ENCODE measurements at regions not wholly inside any gene's neighbourhood (a gene's known extent, or its start where the extent isn't known, plus 50 kb on each side); places are given as distances from the start of the nearest gene placed in this dataset.
"Not testable (repeated sequence)": the region's sequence is repeated elsewhere in the genome, so short reads cannot be mapped to it uniquely, and the experiment has no call there.

- Mint-ChIP-seq H3K9me3 (peaks cover 18% of the 10 kb centered on the region), H3K36me3 (ENCODE audit: low read depth) (no peaks in the 10 kb centered on the region), H3K4me3 (no peak overlapping the region), H3K27ac (no peak overlapping the region), H3K27me3 (peaks cover 12% of the 10 kb centered on the region), H3K4me1 (no peaks in the 10 kb centered on the region)
- ATAC-seq (replicated peaks), result no peak
Observed at GRCh38 chr6:12348530-12349511, 58.7 kb downstream of the EDN1 start.

GRCh38 chr6:12350644-12351170, 60.5 kb downstream of the EDN1 start:
- Mint-ChIP-seq H3K9me3 (peaks cover 18% of the 10 kb centered on the region), H3K27me3 (peaks cover 15% of the 10 kb centered on the region), H3K27ac (no peak overlapping the region), H3K4me1 (no peaks in the 10 kb centered on the region), H3K4me3 (no peak overlapping the region), H3K36me3 (ENCODE audit: low read depth) (no peaks in the 10 kb centered on the region)
- ATAC-seq (replicated peaks), result no peak

GRCh38 chr6:12351672-12352071, 61.5 kb downstream of the EDN1 start:
- Mint-ChIP-seq H3K27me3 (peaks cover 15% of the 10 kb centered on the region), H3K4me1 (no peaks in the 10 kb centered on the region), H3K4me3 (no peak overlapping the region), H3K9me3 (peaks cover 18% of the 10 kb centered on the region), H3K36me3 (ENCODE audit: low read depth) (no peaks in the 10 kb centered on the region), H3K27ac (no peak overlapping the region)
- no peak for ATAC-seq (replicated peaks)

GRCh38 chr6:12353731-12354130, 63.6 kb downstream of the EDN1 start:
- ATAC-seq (replicated peaks), result no peak
- no peak overlapping the region for H3K27ac Mint-ChIP-seq
- no peak overlapping the region for H3K4me3 Mint-ChIP-seq
- H3K4me1 Mint-ChIP-seq, result no peaks in the 10 kb centered on the region
- peaks cover 18% of the 10 kb centered on the region for H3K9me3 Mint-ChIP-seq
- H3K27me3 Mint-ChIP-seq, result peaks cover 15% of the 10 kb centered on the region
- H3K36me3 Mint-ChIP-seq (ENCODE audit: low read depth), result no peaks in the 10 kb centered on the region

GRCh38 chr6:12354499-12354898, 64.3 kb downstream of the EDN1 start:
- Mint-ChIP-seq H3K9me3 (peaks cover 17% of the 10 kb centered on the region), H3K27me3 (peaks cover 11% of the 10 kb centered on the region), H3K4me3 (no peak overlapping the region), H3K27ac (no peak overlapping the region), H3K36me3 (ENCODE audit: low read depth) (no peaks in the 10 kb centered on the region), H3K4me1 (no peaks in the 10 kb centered on the region)
- no peak for ATAC-seq (replicated peaks)

GRCh38 chr6:12355354-12355753, 65.2 kb downstream of the EDN1 start:
- Mint-ChIP-seq H3K27ac (no peak overlapping the region), H3K36me3 (ENCODE audit: low read depth) (no peaks in the 10 kb centered on the region), H3K4me3 (no peak overlapping the region), H3K27me3 (peaks cover 6% of the 10 kb centered on the region), H3K4me1 (no peaks in the 10 kb centered on the region), H3K9me3 (peaks cover 14% of the 10 kb centered on the region)
- ATAC-seq (replicated peaks), result no peak

GRCh38 chr6:12356431-12356830, 66.3 kb downstream of the EDN1 start:
- Mint-ChIP-seq H3K4me1 (no peaks in the 10 kb centered on the region), H3K27ac (no peak overlapping the region), H3K4me3 (no peak overlapping the region), H3K9me3 (peaks cover 9% of the 10 kb centered on the region), H3K27me3 (peaks cover 3% of the 10 kb centered on the region), H3K36me3 (ENCODE audit: low read depth) (no peaks in the 10 kb centered on the region)
- ATAC-seq (replicated peaks), result no peak

GRCh38 chr6:12356983-12357972, 67.1 kb downstream of the EDN1 start:
- no peak overlapping the region for H3K27ac Mint-ChIP-seq
- ATAC-seq (replicated peaks), result no peak
- peaks cover 3% of the 10 kb centered on the region for H3K9me3 Mint-ChIP-seq

GRCh38 chr6:12359036-12359435, 68.9 kb downstream of the EDN1 start:
- ATAC-seq (replicated peaks), result no peak
- Mint-ChIP-seq H3K36me3 (ENCODE audit: low read depth) (no peaks in the 10 kb centered on the region), H3K4me1 (no peaks in the 10 kb centered on the region), H3K27me3 (peaks cover 3% of the 10 kb centered on the region), H3K4me3 (no peak overlapping the region), H3K9me3 (no peaks in the 10 kb centered on the region), H3K27ac (no peak overlapping the region)

More at GRCh38 chr6:12356983-12357972, 67.1 kb downstream of the EDN1 start:
- H3K27me3 Mint-ChIP-seq, result peaks cover 3% of the 10 kb centered on the region
- no peaks in the 10 kb centered on the region for H3K36me3 Mint-ChIP-seq (ENCODE audit: low read depth)
- no peak overlapping the region for H3K4me3 Mint-ChIP-seq
- no peaks in the 10 kb centered on the region for H3K4me1 Mint-ChIP-seq

GRCh38 chr6:12361042-12361765, 71.0 kb downstream of the EDN1 start:
- H3K36me3 Mint-ChIP-seq (ENCODE audit: low read depth), result no peaks in the 10 kb centered on the region
- no peak for ATAC-seq (replicated peaks)
- no peak overlapping the region for H3K4me3 Mint-ChIP-seq
- H3K27ac Mint-ChIP-seq, result no peak overlapping the region
- no peaks in the 10 kb centered on the region for H3K4me1 Mint-ChIP-seq
- no peaks in the 10 kb centered on the region for H3K9me3 Mint-ChIP-seq
- H3K27me3 Mint-ChIP-seq, result no peaks in the 10 kb centered on the region

- not testable (repeated sequence) for H3K27me3 Mint-ChIP-seq; H3K27ac Mint-ChIP-seq; H3K9me3 Mint-ChIP-seq; H3K36me3 Mint-ChIP-seq (ENCODE audit: low read depth); H3K4me1 Mint-ChIP-seq; ATAC-seq (replicated peaks); H3K4me3 Mint-ChIP-seq
Observed at GRCh38 chr6:12363277-12363650, 73.1 kb downstream of the EDN1 start.

GRCh38 chr6:12363651-12364381, 73.7 kb downstream of the EDN1 start:
- peaks cover 13% of the 10 kb centered on the region for H3K27me3 Mint-ChIP-seq
- H3K4me3 Mint-ChIP-seq, result no peak overlapping the region
- no peaks in the 10 kb centered on the region for H3K36me3 Mint-ChIP-seq (ENCODE audit: low read depth)
- no peak for ATAC-seq (replicated peaks)
- H3K4me1 Mint-ChIP-seq, result no peaks in the 10 kb centered on the region
- peaks cover 3% of the 10 kb centered on the region for H3K9me3 Mint-ChIP-seq
- no peak overlapping the region for H3K27ac Mint-ChIP-seq

- H3K27ac Mint-ChIP-seq, result no peak overlapping the region
- no peak overlapping the region for H3K4me3 Mint-ChIP-seq
- no peak for ATAC-seq (replicated peaks)
- no peaks in the 10 kb centered on the region for H3K36me3 Mint-ChIP-seq (ENCODE audit: low read depth)
- peaks cover 14% of the 10 kb centered on the region for H3K27me3 Mint-ChIP-seq
- H3K9me3 Mint-ChIP-seq, result peaks cover 3% of the 10 kb centered on the region
- no peaks in the 10 kb centered on the region for H3K4me1 Mint-ChIP-seq
Observed at GRCh38 chr6:12364621-12365020, 74.5 kb downstream of the EDN1 start.

Measured in activated T-helper 17 cell treated with anti-CD3 and anti-CD28 coated beads, Interleukin-2, amount 50 U/mL, for 72 hours (primary cell).